Panc1 (cell line): ENCODE measurements at regions not wholly inside any gene's neighbourhood (a gene's known extent, or its start where the extent isn't known, plus 50 kb on each side); places are given as distances from the start of the nearest gene placed in this dataset.

Source experiments
- ATAC-seq: fragments of 200-7000 bp; cut with Tn5 transposase; 2 replicates; pipeline ENCODE4 v1.9.1; 2020; ENCODE audit warnings: mild to moderate bottlenecking, moderate library complexity
- BruUV-seq: library from RNA; stranded (reverse); fragments of 400-500 nt; replicated peaks from 2 replicates; lab custom pipeline; 2021; lab: Mats Ljungman, UMichigan
- CTCF ChIA-PET: fragments of 300-600 bp; sonication (Branson Sonifier 250); formaldehyde crosslinking; loops from one replicate; lab custom pipeline; 2022; ENCODE audit warnings: antibody characterized with exemption; lab: Charles Lee
- POLR2A ChIA-PET: fragments of 300-600 bp; sonication (Branson Sonifier 250); formaldehyde crosslinking; loops from one replicate; lab custom pipeline; 2022; ENCODE audit warnings: antibody characterized with exemption; lab: Charles Lee
- DNase-seq: peaks from one replicate; pipeline ENCODE4 v3.0.0-alpha.2; 2010; ENCODE audit warnings: low read depth, low spot score
- H3K27ac ChIP-seq: 2 replicates; pipeline ENCODE4 v1.5.1; 2011; ENCODE audit warnings: mild to moderate bottlenecking, low read length, inconsistent platforms
- H3K27me3 ChIP-seq: fragments of 200-500 bp; sonication (Bioruptor generic); 2 replicates; pipeline ENCODE4 v1.6.0; 2014; ENCODE audit warnings: low read length, inconsistent platforms; ENCODE audit not compliant: control insufficient read depth, insufficient read depth
- H3K36me3 ChIP-seq: fragments of 200-500 bp; sonication (Bioruptor generic); 2 replicates; pipeline ENCODE4 v1.5.1; 2014; ENCODE audit warnings: inconsistent platforms, mild to moderate bottlenecking, low read length, moderate library complexity; ENCODE audit not compliant: control insufficient read depth, insufficient read depth
- H3K4me1 ChIP-seq: 2 replicates; pipeline ENCODE4 v1.5.1; 2011; ENCODE audit warnings: inconsistent platforms, mild to moderate bottlenecking, low read length, moderate library complexity; ENCODE audit not compliant: control insufficient read depth, insufficient read depth
- H3K4me3 ChIP-seq, 2 experiments: 2 replicates each; pipeline ENCODE4 v1.5.1; 2011 to 2012; ENCODE audit warnings: low read depth in 2 of 2, low read length in 2 of 2, mild to moderate bottlenecking in 2 of 2, inconsistent platforms in 1 of 2, moderate library complexity in 1 of 2
- H3K9me3 ChIP-seq: fragments of 200-500 bp; sonication (Bioruptor generic); 2 replicates; pipeline ENCODE4 v1.5.1; 2014; ENCODE audit warnings: low read depth, mild to moderate bottlenecking, inconsistent platforms, low read length, moderate library complexity; ENCODE audit not compliant: control insufficient read depth, insufficient read depth
- POLR2AphosphoS5 ChIP-seq: IDR thresholded peaks from 2 replicates; pipeline ENCODE4 v1.6.1; 2012; ENCODE audit warnings: mild to moderate bottlenecking, low read depth, low read length, moderate library complexity
- SIN3A ChIP-seq: IDR thresholded peaks from 2 replicates; pipeline ENCODE4 v1.6.1; 2012; ENCODE audit warnings: low read depth, mild to moderate bottlenecking, low read length, moderate library complexity, borderline replicate concordance; ENCODE audit not compliant: insufficient read depth
- TCF7L2 ChIP-seq: IDR thresholded peaks from 2 replicates; pipeline ENCODE4 v1.6.1; 2011; ENCODE audit warnings: mild to moderate bottlenecking, low read depth, low read length, inconsistent platforms
- in situ Hi-C: cut with HindIII; loops from 2 replicates; pipeline ENCODE4 v1.10.0; 2016; ENCODE audit warnings: low sequenced_read_pairs, low pct_unique_long_range_greater_than_20kb
- intact Hi-C: fragments of 100-400 bp; cut with micrococcal nuclease; formaldehyde crosslinking; loops from one replicate; pipeline ENCODE4 v1.10.0; 2022; ENCODE audit not compliant: unreplicated experiment
- TF ChIP-seq, protein P1 (sequence below), 2 experiments: IDR thresholded peaks; 2 replicates each; pipeline ENCODE4 v1.6.1; 2011 to 2012; ENCODE audit warnings: low read depth in 2 of 2, control low read depth in 1 of 2, low read length in 1 of 2, mild to moderate bottlenecking in 1 of 2, moderate library complexity in 1 of 2; ENCODE audit not compliant: insufficient read depth in 1 of 2
- TF ChIP-seq, protein P2 (sequence below): fragments of 450-650 bp; IDR thresholded peaks from 2 replicates; pipeline ENCODE4 v1.5.1; 2017; ENCODE audit warnings: mild to moderate bottlenecking

DNA sequence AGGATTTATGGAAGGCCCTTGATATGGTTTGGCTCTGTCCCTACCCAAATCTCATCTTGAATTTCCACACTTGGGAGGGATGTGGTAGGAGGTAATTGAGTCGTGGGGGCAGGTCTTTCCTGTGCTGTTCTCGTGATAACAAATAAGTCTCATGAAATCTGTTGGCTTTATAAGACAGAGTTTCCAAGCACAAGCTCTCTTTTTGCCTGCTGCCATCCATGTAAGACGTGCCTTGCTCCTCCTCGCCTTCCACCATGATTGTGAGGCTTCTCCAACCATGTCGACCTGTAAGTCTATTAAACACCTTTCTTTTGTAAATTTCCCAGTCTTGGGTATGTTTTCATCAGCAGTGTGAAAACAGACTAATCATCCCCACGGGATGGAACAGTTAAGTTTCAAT lies 557.2 kb upstream of the ISX start:
- ChIA-PET CTCF (no interaction called here), POLR2A (no interaction called here)
- H3K27me3 ChIP-seq: no peaks in the 10 kb centered on the region
- H3K4me1 ChIP-seq: no peaks in the 10 kb centered on the region
- in situ Hi-C loops: no loop called here
- H3K4me3 ChIP-seq: no peak overlapping the region
- TF ChIP-seq SIN3A (no peak), TCF7L2 (no peak), POLR2AphosphoS5 (no peak)
- TF ChIP-seq, protein P1, sequence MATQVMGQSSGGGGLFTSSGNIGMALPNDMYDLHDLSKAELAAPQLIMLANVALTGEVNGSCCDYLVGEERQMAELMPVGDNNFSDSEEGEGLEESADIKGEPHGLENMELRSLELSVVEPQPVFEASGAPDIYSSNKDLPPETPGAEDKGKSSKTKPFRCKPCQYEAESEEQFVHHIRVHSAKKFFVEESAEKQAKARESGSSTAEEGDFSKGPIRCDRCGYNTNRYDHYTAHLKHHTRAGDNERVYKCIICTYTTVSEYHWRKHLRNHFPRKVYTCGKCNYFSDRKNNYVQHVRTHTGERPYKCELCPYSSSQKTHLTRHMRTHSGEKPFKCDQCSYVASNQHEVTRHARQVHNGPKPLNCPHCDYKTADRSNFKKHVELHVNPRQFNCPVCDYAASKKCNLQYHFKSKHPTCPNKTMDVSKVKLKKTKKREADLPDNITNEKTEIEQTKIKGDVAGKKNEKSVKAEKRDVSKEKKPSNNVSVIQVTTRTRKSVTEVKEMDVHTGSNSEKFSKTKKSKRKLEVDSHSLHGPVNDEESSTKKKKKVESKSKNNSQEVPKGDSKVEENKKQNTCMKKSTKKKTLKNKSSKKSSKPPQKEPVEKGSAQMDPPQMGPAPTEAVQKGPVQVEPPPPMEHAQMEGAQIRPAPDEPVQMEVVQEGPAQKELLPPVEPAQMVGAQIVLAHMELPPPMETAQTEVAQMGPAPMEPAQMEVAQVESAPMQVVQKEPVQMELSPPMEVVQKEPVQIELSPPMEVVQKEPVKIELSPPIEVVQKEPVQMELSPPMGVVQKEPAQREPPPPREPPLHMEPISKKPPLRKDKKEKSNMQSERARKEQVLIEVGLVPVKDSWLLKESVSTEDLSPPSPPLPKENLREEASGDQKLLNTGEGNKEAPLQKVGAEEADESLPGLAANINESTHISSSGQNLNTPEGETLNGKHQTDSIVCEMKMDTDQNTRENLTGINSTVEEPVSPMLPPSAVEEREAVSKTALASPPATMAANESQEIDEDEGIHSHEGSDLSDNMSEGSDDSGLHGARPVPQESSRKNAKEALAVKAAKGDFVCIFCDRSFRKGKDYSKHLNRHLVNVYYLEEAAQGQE (IDR thresholded peaks at IDR 0.05; ENCODE audit: insufficient read depth in 1 of 2, low read depth in 2 of 2, low read length in 1 of 2): no peak
- TF ChIP-seq, protein P2, sequence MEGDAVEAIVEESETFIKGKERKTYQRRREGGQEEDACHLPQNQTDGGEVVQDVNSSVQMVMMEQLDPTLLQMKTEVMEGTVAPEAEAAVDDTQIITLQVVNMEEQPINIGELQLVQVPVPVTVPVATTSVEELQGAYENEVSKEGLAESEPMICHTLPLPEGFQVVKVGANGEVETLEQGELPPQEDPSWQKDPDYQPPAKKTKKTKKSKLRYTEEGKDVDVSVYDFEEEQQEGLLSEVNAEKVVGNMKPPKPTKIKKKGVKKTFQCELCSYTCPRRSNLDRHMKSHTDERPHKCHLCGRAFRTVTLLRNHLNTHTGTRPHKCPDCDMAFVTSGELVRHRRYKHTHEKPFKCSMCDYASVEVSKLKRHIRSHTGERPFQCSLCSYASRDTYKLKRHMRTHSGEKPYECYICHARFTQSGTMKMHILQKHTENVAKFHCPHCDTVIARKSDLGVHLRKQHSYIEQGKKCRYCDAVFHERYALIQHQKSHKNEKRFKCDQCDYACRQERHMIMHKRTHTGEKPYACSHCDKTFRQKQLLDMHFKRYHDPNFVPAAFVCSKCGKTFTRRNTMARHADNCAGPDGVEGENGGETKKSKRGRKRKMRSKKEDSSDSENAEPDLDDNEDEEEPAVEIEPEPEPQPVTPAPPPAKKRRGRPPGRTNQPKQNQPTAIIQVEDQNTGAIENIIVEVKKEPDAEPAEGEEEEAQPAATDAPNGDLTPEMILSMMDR: no peak
- ATAC-seq (no peak), DNase-seq (no peak)
- H3K36me3 ChIP-seq: no peaks in the 10 kb centered on the region
- H3K9me3 ChIP-seq: no peaks in the 10 kb centered on the region
- no peak overlapping the region for H3K27ac ChIP-seq
- intact Hi-C loops: no loop called here
- no TSS peak for BruUV-seq

- Histone ChIP-seq H3K27me3 (no peaks in the 10 kb centered on the region), H3K4me3 (no peak overlapping the region), H3K27ac (no peak overlapping the region), H3K4me1 (no peaks in the 10 kb centered on the region), H3K36me3 (no peaks in the 10 kb centered on the region), H3K9me3 (no peaks in the 10 kb centered on the region)
- no TSS peak for BruUV-seq
- DNase-seq (no peak), ATAC-seq (no peak)
- ChIA-PET CTCF (no interaction called here), POLR2A (no interaction called here)
- TF ChIP-seq, protein P2: no peak
- TF ChIP-seq TCF7L2 (no peak), POLR2AphosphoS5 (no peak), SIN3A (no peak)
- TF ChIP-seq, protein P1 (IDR thresholded peaks at IDR 0.05; ENCODE audit: insufficient read depth in 1 of 2, low read depth in 2 of 2, low read length in 1 of 2): no peak
- intact Hi-C loops (no loop called here), in situ Hi-C loops (no loop called here)
Measured at GRCh38 chr22:34526681-34527080, 539.3 kb upstream of the ISX start.
